ENCODE measurements at regions not wholly inside any gene's neighbourhood (a gene's known extent, or its start where the extent isn't known, plus 50 kb on each side); places are given as distances from the start of the nearest gene placed in this dataset.

GRCh38 chr5:159844267-159845121 is 71.8 kb upstream of the ADRA1B start:
- DNase-seq (ENCODE audit: low read depth): no peak
- no peak overlapping the region for H3K4me3 ChIP-seq (ENCODE audit: low read length)
- TF ChIP-seq, protein P1, sequence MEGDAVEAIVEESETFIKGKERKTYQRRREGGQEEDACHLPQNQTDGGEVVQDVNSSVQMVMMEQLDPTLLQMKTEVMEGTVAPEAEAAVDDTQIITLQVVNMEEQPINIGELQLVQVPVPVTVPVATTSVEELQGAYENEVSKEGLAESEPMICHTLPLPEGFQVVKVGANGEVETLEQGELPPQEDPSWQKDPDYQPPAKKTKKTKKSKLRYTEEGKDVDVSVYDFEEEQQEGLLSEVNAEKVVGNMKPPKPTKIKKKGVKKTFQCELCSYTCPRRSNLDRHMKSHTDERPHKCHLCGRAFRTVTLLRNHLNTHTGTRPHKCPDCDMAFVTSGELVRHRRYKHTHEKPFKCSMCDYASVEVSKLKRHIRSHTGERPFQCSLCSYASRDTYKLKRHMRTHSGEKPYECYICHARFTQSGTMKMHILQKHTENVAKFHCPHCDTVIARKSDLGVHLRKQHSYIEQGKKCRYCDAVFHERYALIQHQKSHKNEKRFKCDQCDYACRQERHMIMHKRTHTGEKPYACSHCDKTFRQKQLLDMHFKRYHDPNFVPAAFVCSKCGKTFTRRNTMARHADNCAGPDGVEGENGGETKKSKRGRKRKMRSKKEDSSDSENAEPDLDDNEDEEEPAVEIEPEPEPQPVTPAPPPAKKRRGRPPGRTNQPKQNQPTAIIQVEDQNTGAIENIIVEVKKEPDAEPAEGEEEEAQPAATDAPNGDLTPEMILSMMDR (conservative IDR thresholded peaks at IDR 0.05; ENCODE audit: low read length): no peak

- peak; percentile 86 for DNase-seq (ENCODE audit: low read depth)
- TF ChIP-seq, protein P1 (conservative IDR thresholded peaks at IDR 0.05; ENCODE audit: low read length): no peak
- no peak overlapping the region for H3K4me3 ChIP-seq (ENCODE audit: low read length)
Observed at GRCh38 chr5:159849437-159850083, 66.7 kb upstream of the ADRA1B start.

DNA sequence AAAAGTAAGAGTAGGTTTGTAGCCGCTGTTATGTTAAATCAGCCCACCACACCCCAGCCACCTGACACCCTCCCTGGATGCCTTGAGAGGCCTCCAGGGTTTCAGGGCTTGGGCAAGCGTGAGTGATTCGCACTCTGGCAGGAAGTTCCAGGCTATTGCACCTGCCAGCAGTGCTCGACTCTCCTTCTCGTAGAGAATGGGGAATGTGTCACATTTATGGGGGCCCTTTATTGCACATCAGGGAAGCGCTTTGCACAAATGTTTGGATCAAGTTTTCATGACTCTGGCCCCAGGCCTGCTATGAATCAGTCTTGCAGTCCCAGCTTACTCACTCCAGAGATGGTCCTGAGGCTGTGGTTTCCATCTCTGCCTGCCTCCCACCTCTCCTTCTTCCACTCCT is 66.1 kb upstream of the ADRA1B start:
- DNase-seq (ENCODE audit: low read depth): peak; percentile 79
- TF ChIP-seq, protein P1 (conservative IDR thresholded peaks at IDR 0.05; ENCODE audit: low read length): no peak

DNA sequence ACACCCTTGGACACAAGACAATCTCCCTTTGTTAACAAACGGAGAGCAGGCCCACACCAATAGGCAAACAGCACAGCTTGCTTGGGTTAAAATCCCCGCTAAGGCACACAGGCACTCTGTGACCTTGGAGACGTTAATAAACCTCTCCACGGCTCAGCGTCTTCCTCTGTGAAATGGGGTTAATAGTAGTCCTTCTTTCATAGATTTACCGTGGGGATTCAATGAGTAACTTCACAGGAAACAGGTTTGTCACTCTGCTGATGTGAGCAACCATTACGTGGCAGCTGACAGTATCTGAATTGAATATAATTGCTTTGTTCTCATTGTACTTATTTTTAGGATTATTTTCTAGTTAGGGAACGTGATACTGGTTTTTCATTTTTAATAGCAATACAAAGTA is 65.2 kb upstream of the ADRA1B start:
- no peak for DNase-seq (ENCODE audit: low read depth)
- TF ChIP-seq, protein P1 (conservative IDR thresholded peaks at IDR 0.05; ENCODE audit: low read length): no peak
- H3K4me3 ChIP-seq (ENCODE audit: low read length): no peak overlapping the region

More for the DNA sequence above, 66.1 kb upstream of the ADRA1B start:
- no peak overlapping the region for H3K4me3 ChIP-seq (ENCODE audit: low read length)

DNA sequence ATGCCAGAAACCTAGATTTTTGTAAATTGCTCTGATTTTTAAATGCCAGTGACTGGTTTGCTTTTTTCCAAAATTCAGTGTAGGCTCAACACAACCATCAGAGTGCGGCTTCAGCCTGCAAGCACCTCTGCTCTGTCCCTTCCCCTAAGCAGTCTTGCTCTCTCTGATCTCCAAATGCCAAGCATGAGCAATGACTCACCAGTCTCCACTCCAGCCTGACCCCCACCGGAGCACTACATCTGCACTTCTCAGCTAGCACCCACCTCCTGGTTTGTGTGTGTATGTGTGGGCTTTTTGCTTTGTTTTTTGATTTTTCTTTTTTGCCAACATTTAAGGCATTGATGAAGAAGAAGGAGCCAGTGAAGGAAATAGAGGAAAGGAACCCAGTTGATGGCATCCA is 61.4 kb upstream of the ADRA1B start:
- no peak overlapping the region for H3K4me3 ChIP-seq (ENCODE audit: low read length)
- TF ChIP-seq, protein P1 (conservative IDR thresholded peaks at IDR 0.05; ENCODE audit: low read length): no peak
- DNase-seq (ENCODE audit: low read depth): no peak

DNA sequence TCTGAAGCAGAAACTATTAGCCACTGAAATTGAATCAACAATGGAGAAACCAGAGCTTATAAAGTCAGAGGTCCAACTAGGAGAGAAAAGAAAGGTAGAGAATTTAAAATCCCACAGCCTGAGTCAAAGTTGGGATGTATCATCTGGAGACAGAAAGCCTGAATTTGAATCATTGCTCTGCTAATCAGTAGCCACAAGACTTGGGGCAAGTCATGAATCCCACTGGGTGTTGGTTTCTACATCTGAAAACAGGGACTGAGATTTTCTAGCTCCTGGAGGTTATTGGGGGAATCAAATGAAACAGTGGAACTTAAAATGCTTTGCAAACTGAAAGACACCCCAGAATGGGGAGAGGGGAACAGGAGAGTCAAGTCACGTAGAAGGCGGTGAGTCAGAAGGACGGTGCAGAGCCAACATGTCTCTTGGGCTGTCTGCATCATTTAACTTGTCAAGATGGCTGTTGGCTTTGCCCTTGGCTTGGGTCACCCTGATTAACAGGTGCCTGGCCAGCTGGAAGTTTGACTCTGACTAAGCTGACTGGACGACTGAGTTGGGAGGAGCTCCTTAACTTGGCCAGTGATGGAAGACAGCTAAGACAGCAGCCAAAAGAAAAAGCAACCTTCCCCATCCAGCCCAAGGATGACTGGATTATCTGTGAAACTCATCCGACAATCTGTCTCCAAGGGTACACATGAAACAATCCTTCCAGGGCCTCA is 60.6 kb upstream of the ADRA1B start:
- DNase-seq (ENCODE audit: low read depth): no peak
- TF ChIP-seq, protein P1 (conservative IDR thresholded peaks at IDR 0.05; ENCODE audit: low read length): no peak
- no peak overlapping the region for H3K4me3 ChIP-seq (ENCODE audit: low read length)

All from AG10803 (cell line).